PC-3 (cell line): ENCODE measurements at regions not wholly inside any gene's neighbourhood (a gene's known extent, or its start where the extent isn't known, plus 50 kb on each side); places are given as distances from the start of the nearest gene placed in this dataset.

Source experiments
- ATAC-seq: fragments of 200-7000 bp; cut with Tn5 transposase; 2 replicates; pipeline ENCODE4 v1.9.1; 2020; ENCODE audit warnings: mild to moderate bottlenecking, moderate library complexity
- BruUV-seq: library from RNA; stranded (reverse); fragments of 400-500 nt; replicated peaks from 2 replicates; lab custom pipeline; 2021; lab: Mats Ljungman, UMichigan
- CTCF ChIA-PET: fragments of 300-600 bp; sonication (Branson Sonifier 250); formaldehyde crosslinking; loops from one replicate; lab custom pipeline; 2022; ENCODE audit warnings: antibody characterized with exemption; lab: Charles Lee
- POLR2A ChIA-PET: fragments of 300-600 bp; sonication (Branson Sonifier 250); formaldehyde crosslinking; loops from one replicate; lab custom pipeline; 2022; ENCODE audit warnings: antibody characterized with exemption; ENCODE audit not compliant: unreplicated experiment; lab: Charles Lee
- DNase-seq: peaks from one replicate; pipeline ENCODE4 v3.0.0-alpha.2; 2015
- H2AFZ ChIP-seq: fragments of 300-600 bp; sonication (generic); 2 replicates; pipeline ENCODE4 v1.6.0; 2016; ENCODE audit warnings: antibody characterized with exemption, low read length
- H3F3A ChIP-seq: fragments of 300-600 bp; sonication (generic); one replicate; pipeline ENCODE4 v1.6.0; 2017; ENCODE audit warnings: antibody characterized with exemption, low read length, control low read depth, mild to moderate bottlenecking; ENCODE audit not compliant: unreplicated experiment
- H3K27ac ChIP-seq: fragments of 300-600 bp; sonication (generic); 2 replicates; pipeline ENCODE4 v1.5.1; 2016; ENCODE audit warnings: mild to moderate bottlenecking, low read length
- H3K27me3 ChIP-seq: fragments of 300-600 bp; sonication (generic); 2 replicates; pipeline ENCODE4 v1.6.1; 2016; ENCODE audit warnings: low read length, mixed read lengths
- H3K36me3 ChIP-seq: fragments of 300-600 bp; sonication (generic); 2 replicates; pipeline ENCODE4 v1.6.1; 2016; ENCODE audit warnings: low read depth, mixed run types, low read length, mixed read lengths
- H3K4me1 ChIP-seq: fragments of 300-600 bp; sonication (generic); 2 replicates; pipeline ENCODE4 v1.5.1; 2016; ENCODE audit warnings: low read length; ENCODE audit not compliant: insufficient read depth
- H3K4me2 ChIP-seq: fragments of 300-600 bp; sonication (generic); 2 replicates; pipeline ENCODE4 v1.6.0; 2016; ENCODE audit warnings: low read length
- H3K4me3 ChIP-seq: fragments of 300-600 bp; sonication (generic); 2 replicates; pipeline ENCODE4 v1.5.1; 2016; ENCODE audit warnings: mild to moderate bottlenecking, low read length, mixed read lengths
- H3K79me2 ChIP-seq: fragments of 300-600 bp; sonication (generic); 2 replicates; pipeline ENCODE4 v1.6.1; 2017; ENCODE audit warnings: low read length, mixed read lengths
- H3K9ac ChIP-seq: fragments of 300-600 bp; sonication (generic); 2 replicates; pipeline ENCODE4 v1.6.0; 2016; ENCODE audit warnings: mild to moderate bottlenecking, low read length
- H3K9me2 ChIP-seq: fragments of 300-600 bp; sonication (generic); replicated peaks from 2 replicates; pipeline ENCODE4 v1.6.1; 2016; ENCODE audit warnings: mixed run types, low read length, mixed read lengths
- H3K9me3 ChIP-seq: fragments of 300-600 bp; sonication (generic); 2 replicates; pipeline ENCODE4 v1.6.1; 2016; ENCODE audit warnings: low read length, mixed read lengths
- H4K20me1 ChIP-seq: fragments of 300-600 bp; sonication (generic); 2 replicates; pipeline ENCODE4 v1.6.1; 2016; ENCODE audit warnings: low read length, mixed read lengths
- CTCF ChIP-seq: fragments of 300-600 bp; sonication (generic); conservative IDR thresholded peaks from 2 replicates; pipeline ENCODE4 v1.5.1; 2017; ENCODE audit warnings: antibody characterized with exemption, low read depth, mild to moderate bottlenecking, low read length
- EZH2 ChIP-seq: fragments of 300-600 bp; sonication (generic); IDR thresholded peaks from one replicate; pipeline ENCODE4 v1.6.1; 2017; ENCODE audit warnings: antibody characterized with exemption, mild to moderate bottlenecking, low read length; ENCODE audit not compliant: unreplicated experiment
- EZH2phosphoT487 ChIP-seq: fragments of 300-600 bp; sonication (generic); IDR thresholded peaks from 2 replicates; pipeline ENCODE4 v1.6.1; 2018; ENCODE audit warnings: mild to moderate bottlenecking, antibody characterized with exemption, low read length, borderline replicate concordance
- intact Hi-C: fragments of 100-400 bp; cut with micrococcal nuclease; formaldehyde crosslinking; loops from 2 replicates; pipeline ENCODE4 v1.9.0; 2023

- H2AFZ ChIP-seq: no peak overlapping the region
- CTCF ChIA-PET: no interaction called here
- H3K27me3 ChIP-seq: 0 out of 2 replicates have a peak, but pooled peaks cover 4% of the 10 kb centered on the region
- no peak overlapping the region for H3K27ac ChIP-seq
- H3K4me3 ChIP-seq: no peak overlapping the region
- POLR2A ChIA-PET: no interaction called here
- H3K9me3 ChIP-seq: no peaks in the 10 kb centered on the region
- ATAC-seq (no peak), DNase-seq (no peak)
- H3K9me2 ChIP-seq: no peaks in the 10 kb centered on the region
- no peaks in the 10 kb centered on the region for H3K4me1 ChIP-seq
- H3K4me2 ChIP-seq: no peak overlapping the region
- BruUV-seq: no TSS peak
- no peaks in the 10 kb centered on the region for H3K79me2 ChIP-seq
- H4K20me1 ChIP-seq: no peaks in the 10 kb centered on the region
- H3K36me3 ChIP-seq: no peaks in the 10 kb centered on the region
- no peak overlapping the region for H3K9ac ChIP-seq
- TF ChIP-seq EZH2 (no peak), EZH2phosphoT487 (no peak), CTCF (no peak)
- intact Hi-C loops: no loop called here
- no peaks in the 10 kb centered on the region for H3F3A ChIP-seq
Observed at GRCh38 chr18:27619906-27620305, 434.8 kb upstream of the CHST9 start.

DNA sequence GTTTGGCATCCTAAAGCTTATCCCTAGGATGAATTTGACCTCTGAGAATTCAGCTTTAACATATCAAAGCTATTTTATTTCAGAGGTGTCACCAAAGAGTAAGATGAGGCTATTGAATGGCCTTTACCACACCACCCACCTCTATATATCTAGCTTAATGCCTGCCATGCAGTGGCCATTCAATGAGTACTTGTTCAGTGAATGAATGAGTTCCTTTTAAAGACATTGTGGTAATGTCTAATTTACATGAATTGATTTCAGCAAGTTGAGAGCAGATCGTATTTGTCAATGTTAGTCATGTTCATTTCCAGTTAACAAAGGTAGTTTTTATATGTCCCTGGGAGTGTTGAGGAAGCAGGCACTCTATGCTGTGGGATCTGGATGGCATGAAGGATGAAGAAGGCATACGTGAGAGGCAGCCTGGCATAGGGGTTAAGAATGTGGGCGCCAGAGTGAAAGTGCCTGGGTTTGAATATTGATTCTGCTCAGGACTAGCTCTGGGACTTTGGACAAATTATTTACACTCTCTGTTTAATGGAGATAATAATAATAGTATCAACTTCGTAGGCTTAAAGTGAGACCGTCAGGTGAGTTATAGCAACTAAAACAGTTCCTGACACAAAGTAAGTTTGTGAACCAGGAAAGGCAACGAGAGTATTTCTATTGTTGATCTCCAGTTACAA, 434.1 kb upstream of the CHST9 start:
- Histone ChIP-seq H3K9me2 (no peaks in the 10 kb centered on the region), H3K79me2 (no peaks in the 10 kb centered on the region), H2AFZ (no peak overlapping the region), H3K4me3 (no peak overlapping the region), H3K36me3 (no peaks in the 10 kb centered on the region), H4K20me1 (no peaks in the 10 kb centered on the region), H3K4me1 (no peaks in the 10 kb centered on the region), H3K4me2 (no peak overlapping the region), H3K27me3 (0 out of 2 replicates have a peak, but pooled peaks cover 4% of the 10 kb centered on the region), H3K27ac (no peak overlapping the region), H3F3A (no peaks in the 10 kb centered on the region), H3K9me3 (no peaks in the 10 kb centered on the region), H3K9ac (no peak overlapping the region)
- TF ChIP-seq EZH2phosphoT487 (no peak), EZH2 (no peak), CTCF (no peak)
- CTCF ChIA-PET: interaction anchor here (0.6 kb wide), 1 partner anchor 14 kb away, joined by 3 read pairs; no protein-coding TSS in a partner anchor
- no TSS peak for BruUV-seq
- POLR2A ChIA-PET: no interaction called here
- ATAC-seq (no peak), DNase-seq (no peak)
- intact Hi-C loops: no loop called here

DNA sequence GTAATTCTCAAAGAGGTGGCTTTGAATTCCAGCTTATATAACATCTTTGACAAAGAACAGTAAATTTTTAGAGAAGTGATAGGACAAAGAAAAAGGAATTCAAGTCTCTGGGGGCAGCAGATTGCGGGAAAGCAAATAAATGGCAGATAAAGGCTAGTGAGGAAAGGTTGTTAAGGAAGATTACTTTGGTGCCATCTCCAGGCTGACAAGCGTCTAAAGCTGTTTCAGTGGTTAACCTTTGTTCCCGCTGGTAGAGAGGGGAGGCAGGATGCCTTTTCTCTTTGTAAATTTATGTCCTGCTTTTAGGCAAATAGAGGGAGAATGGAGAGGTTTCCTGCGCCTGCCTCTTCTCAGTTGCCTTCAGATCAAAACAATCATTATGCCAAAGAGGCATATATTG, 431.2 kb upstream of the CHST9 start:
- Histone ChIP-seq H3K4me2 (no peak overlapping the region), H3K9ac (no peak overlapping the region), H3K4me3 (no peak overlapping the region), H3K9me3 (no peaks in the 10 kb centered on the region), H3K79me2 (no peaks in the 10 kb centered on the region), H3F3A (no peaks in the 10 kb centered on the region), H3K27ac (no peak overlapping the region), H4K20me1 (no peaks in the 10 kb centered on the region), H2AFZ (no peak overlapping the region), H3K9me2 (no peaks in the 10 kb centered on the region), H3K4me1 (no peaks in the 10 kb centered on the region), H3K27me3 (no peaks in the 10 kb centered on the region), H3K36me3 (no peaks in the 10 kb centered on the region)
- POLR2A ChIA-PET: no interaction called here
- CTCF ChIA-PET: no interaction called here
- BruUV-seq: no TSS peak
- TF ChIP-seq EZH2phosphoT487: no peak
- TF ChIP-seq EZH2: no peak
- TF ChIP-seq CTCF: no peak
- intact Hi-C loops: no loop called here
- no peak for DNase-seq
- no peak for ATAC-seq
